Upper lobe of left lung (tissue), 4 donors: ENCODE measurements at regions not wholly inside any gene's neighbourhood (a gene's known extent, or its start where the extent isn't known, plus 50 kb on each side); places are given as distances from the start of the nearest gene placed in this dataset.

ENCODE experiments used
- EP300 ChIP-seq, 4 donors: sonication (generic); formaldehyde crosslinking; IDR thresholded peaks; one replicate each; pipeline ENCODE4 v1.5.1; 2017; ENCODE audit warnings: antibody characterized with exemption in 4 of 4, control low read depth in 2 of 4
- POLR2A ChIP-seq, 4 donors: fragments of 450-650 bp; IDR thresholded peaks; one replicate each; pipeline ENCODE4 v1.5.1; 2016 to 2017; ENCODE audit warnings: antibody characterized with exemption in 4 of 4, mild to moderate bottlenecking in 2 of 4
- POLR2AphosphoS5 ChIP-seq, 2 donors: sonication (generic); formaldehyde crosslinking; IDR thresholded peaks; one replicate each; pipeline ENCODE4 v1.5.1; 2017; ENCODE audit warnings: antibody characterized with exemption in 2 of 2
- TF ChIP-seq, protein P1 (sequence below), 6 experiments: fragments of 450-650 bp in 4 of 6; fragments of 200-600 bp in 2 of 6; sonication (generic) in 2 of 6; IDR thresholded peaks; one replicate each; pipeline ENCODE4 v1.5.1; 2016 to 2019; ENCODE audit warnings: antibody characterized with exemption in 6 of 6

- TF ChIP-seq, protein P1, sequence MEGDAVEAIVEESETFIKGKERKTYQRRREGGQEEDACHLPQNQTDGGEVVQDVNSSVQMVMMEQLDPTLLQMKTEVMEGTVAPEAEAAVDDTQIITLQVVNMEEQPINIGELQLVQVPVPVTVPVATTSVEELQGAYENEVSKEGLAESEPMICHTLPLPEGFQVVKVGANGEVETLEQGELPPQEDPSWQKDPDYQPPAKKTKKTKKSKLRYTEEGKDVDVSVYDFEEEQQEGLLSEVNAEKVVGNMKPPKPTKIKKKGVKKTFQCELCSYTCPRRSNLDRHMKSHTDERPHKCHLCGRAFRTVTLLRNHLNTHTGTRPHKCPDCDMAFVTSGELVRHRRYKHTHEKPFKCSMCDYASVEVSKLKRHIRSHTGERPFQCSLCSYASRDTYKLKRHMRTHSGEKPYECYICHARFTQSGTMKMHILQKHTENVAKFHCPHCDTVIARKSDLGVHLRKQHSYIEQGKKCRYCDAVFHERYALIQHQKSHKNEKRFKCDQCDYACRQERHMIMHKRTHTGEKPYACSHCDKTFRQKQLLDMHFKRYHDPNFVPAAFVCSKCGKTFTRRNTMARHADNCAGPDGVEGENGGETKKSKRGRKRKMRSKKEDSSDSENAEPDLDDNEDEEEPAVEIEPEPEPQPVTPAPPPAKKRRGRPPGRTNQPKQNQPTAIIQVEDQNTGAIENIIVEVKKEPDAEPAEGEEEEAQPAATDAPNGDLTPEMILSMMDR (IDR thresholded peaks at IDR 0.05), result no peak
- TF ChIP-seq POLR2A (IDR thresholded peaks at IDR 0.05) (no peak), EP300 (IDR thresholded peaks at IDR 0.05) (no peak), POLR2AphosphoS5 (IDR thresholded peaks at IDR 0.05) (no peak)
Observed at GRCh38 chr3:84292128-84292527, 666.7 kb upstream of the CADM2 start.
